CD4-positive, alpha-beta T cell treated with Interleukin-21 for 1 hour (primary cell): ENCODE measurements at regions not wholly inside any gene's neighbourhood (a gene's known extent, or its start where the extent isn't known, plus 50 kb on each side); places are given as distances from the start of the nearest gene placed in this dataset.
"Not testable (repeated sequence)": the region's sequence is repeated elsewhere in the genome, so short reads cannot be mapped to it uniquely, and the experiment has no call there.

ENCODE experiments used
- DNase-seq: peaks from one replicate; pipeline ENCODE4 v3.0.0-alpha.2; 2020

- DNase-seq: no peak
Observed at GRCh38 chr14:89514601-89515000, 97.6 kb upstream of the FOXN3 start.

DNA sequence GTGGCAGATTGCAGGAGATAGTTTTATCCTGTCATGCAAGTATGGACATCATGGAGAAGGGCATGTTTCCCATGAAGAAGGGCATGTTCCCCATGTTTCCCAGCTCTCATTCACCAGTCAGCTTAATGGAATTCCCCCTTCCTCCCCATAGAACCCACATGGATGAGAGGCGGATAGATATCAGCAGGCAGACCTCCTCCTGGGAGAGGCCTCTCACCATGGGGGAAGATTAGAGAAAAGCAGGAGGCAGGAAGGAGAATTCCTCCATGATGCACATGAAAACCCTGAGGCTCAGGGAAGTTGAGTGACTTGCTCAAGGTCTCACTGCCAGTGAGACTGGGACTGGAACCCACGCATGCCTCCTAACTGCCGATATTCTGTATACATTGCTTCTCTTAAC, 92.9 kb upstream of the FOXN3 start:
- no peak for DNase-seq

- DNase-seq: no peak
Observed at GRCh38 chr14:89508863-89509262, 91.8 kb upstream of the FOXN3 start.

DNA sequence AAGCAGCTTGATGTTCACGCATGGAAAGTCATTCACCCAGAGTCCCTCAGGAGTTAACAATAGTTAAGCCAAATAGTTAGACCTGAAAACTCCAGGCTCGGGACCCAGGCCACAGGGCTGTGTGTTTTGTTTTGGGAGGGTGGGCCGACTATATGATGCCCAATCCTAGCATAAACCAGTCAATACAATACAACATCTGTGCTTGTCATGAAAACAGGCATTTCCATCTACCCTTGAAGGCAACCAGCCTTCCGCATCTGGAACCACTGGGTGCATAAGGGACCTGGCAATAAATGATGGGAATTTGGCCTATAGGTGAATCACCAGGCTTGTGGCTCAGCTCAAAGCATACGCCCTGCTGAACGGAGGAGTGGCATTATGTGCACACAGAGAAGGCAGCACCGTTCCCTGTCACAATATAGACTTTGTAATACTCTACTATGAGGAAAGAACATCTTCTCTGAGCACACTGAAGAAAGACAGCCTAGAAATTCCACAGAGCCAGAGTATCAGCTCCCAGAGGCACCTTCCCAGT, 91.0 kb upstream of the FOXN3 start:
- DNase-seq: no peak

- no peak for DNase-seq
Observed at GRCh38 chr14:89507521-89507920, 90.5 kb upstream of the FOXN3 start.

DNA sequence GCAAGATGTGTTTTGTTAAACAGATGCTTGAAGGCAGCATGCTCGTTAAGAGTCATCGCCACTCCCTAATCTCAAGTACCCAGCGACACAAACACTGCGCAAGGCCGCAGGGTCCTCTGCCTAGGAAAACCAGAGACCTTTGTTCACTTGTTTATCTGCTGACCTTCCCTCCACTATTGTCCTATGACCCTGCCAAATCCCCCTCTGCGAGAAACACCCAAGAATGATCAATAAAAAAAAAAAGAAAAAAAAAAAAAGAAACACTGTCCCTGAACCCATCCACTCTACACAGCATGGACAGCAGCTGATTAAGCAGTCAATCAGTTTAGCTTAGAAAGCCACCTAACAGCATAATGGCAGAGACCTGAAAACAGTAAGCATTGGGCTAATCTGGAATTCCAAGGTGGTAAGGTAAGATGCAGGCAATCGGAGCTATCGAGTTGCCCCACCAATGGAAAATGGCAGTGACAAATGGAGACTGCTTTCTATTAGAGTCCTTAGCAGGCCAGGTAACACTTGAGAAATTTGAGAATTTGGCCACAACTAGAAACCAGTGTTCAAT, 89.9 kb upstream of the FOXN3 start:
- not testable (repeated sequence) for DNase-seq

- peak; percentile 28 for DNase-seq
Observed at GRCh38 chr14:89504602-89505313, 87.7 kb upstream of the FOXN3 start.

GRCh38 chr14:89504091-89504490, 87.1 kb upstream of the FOXN3 start:
- no peak for DNase-seq

- no peak for DNase-seq
Observed at GRCh38 chr14:89503431-89503996, 86.5 kb upstream of the FOXN3 start.

DNA sequence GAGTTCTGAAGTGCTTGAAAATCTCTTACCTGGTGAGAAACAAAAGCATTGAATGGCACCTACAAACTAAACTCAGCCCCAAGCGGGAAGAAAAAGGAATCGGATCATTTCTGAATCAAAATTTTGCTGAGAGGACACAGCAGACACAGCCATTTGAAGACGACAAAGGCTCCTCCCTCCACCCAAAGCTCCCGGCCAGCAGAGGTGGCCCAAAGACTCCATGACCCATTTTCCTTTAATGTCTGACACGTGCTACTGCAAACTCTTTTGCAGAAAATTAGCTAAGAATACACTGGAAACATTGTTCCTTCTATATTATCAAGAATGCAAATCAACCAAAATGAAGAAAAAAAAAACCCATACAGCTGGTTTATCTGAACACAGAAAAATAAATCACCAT, 85.9 kb upstream of the FOXN3 start:
- no peak for DNase-seq

GRCh38 chr14:89501381-89501780, 84.3 kb upstream of the FOXN3 start:
- DNase-seq: no peak

GRCh38 chr14:89500303-89500702, 83.3 kb upstream of the FOXN3 start:
- DNase-seq: no peak

GRCh38 chr14:89498878-89499277, 81.8 kb upstream of the FOXN3 start:
- no peak for DNase-seq

GRCh38 chr14:89495718-89496117, 78.7 kb upstream of the FOXN3 start:
- no peak for DNase-seq

- DNase-seq: no peak
Observed at GRCh38 chr14:89493877-89494634, 77.0 kb upstream of the FOXN3 start.

- no peak for DNase-seq
Observed at GRCh38 chr14:89493406-89493805, 76.4 kb upstream of the FOXN3 start.

DNA sequence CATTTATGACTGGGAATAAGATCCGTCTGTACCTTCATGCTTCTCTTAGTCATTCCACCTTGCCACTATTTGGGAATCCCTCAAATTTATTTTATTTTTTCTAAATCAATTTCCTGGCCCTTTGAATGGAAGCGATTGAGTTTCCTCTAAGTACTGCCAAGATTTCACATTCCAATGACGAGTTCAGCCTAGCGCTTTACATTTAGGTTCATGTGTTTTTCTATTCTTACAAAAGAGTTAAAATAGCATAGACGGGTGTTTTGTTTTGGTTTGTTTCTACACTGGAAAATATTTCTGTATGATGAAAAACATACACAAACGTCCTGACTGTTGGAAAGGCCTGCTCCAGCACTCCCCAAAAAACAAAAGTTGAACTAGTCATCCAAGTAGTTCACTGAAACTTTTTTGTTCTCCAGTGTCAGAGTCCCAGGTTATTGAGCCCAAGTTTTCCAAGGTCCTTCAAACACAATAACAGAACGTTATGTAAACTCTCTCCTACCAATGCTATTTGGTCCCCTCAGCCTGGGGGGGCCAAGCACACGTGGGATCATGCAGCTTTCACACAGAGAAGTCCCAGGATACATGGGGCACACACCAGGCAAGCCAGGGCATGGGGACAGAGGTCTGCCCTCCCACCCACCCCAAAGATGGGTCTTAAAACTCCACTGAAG, 74.8 kb upstream of the FOXN3 start:
- DNase-seq: no peak

DNA sequence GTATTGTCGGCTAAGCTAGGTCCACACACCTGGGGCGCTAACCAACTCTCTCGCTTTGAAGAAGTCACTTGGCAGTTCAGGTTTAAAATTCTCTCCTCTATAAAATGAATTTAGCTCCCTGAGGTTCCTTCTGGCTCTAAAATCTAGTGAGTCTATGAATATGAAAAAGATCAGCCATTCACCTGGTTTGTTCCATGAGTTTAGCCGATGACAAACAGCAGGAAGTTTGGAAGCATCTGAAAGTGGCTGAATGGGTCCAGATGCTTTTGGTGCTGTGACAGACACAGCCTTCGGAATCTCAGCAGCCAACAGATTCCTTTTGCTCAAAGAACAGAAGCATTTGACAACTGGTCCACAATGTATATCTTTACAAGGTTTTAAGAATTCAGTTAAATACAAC, 73.4 kb upstream of the FOXN3 start:
- DNase-seq: no peak

GRCh38 chr14:89489761-89490437, 72.9 kb upstream of the FOXN3 start:
- no peak for DNase-seq

- no peak for DNase-seq
Observed at GRCh38 chr14:89486961-89487360, 69.9 kb upstream of the FOXN3 start.

DNA sequence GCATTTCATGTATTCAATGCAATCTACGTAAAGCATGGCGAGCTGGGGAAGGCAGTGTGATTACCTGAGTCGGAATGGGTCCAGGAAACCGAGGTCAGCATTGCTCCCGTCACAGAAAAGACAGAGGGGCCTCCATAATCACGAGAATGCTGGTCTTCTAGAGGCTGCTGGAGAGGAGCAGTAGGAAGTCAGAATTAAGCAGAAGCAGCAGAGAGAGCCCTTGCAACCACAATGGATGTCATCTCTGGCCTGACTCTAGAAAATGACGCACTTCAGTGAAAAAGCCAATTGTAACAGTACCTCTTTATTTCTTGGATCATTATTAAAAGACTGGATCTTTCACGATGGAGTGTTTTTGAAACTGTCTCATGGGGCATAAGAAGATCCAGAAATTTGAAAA, 69.5 kb upstream of the FOXN3 start:
- DNase-seq: no peak

- DNase-seq: no peak
Observed at GRCh38 chr14:89485264-89485663, 68.2 kb upstream of the FOXN3 start.
